ENCODE measurements at regions not wholly inside any gene's neighbourhood (a gene's known extent, or its start where the extent isn't known, plus 50 kb on each side); places are given as distances from the start of the nearest gene placed in this dataset.

DNA sequence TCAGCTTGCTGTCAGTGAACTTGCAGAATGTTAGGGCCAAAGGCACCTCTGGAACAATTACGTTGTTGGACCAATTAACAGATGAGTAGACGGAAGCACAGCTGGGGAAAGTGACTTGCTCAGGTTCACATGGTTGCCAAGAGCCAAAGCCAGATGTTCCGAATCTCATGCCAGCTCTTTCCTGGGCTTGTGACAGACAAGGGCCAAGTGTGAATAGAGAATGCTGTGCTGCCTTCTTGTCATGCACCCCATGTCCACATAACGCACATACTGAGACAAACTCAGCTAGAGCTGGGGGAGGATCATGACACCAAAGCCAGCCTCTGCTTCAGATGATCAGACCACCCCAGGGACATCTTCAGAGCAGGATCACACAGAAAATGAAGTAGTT lies 616.3 kb downstream of the INSC start:
- no peak for DNase-seq (ENCODE audit: low spot score)

DNA sequence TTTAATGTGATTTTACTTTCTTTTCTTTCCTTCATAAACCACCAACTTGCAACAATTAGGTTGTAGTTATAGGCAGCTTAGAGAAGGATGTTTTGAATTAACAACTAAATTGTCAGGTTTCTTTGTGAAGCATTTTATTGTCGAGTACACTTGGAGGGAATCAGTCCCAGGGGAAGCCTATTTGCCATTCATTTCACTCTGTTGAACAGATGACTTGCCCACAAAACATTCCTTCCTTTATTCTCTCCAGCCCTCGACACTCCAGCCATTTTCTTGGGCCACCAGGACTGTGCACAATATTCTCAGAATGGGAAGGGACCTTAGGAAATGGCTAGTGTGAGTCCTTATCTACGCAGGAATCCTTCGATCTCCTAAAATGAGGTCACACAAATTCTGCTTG lies 620.6 kb downstream of the SOX6 start:
- no peak for DNase-seq (ENCODE audit: low spot score)

DNA sequence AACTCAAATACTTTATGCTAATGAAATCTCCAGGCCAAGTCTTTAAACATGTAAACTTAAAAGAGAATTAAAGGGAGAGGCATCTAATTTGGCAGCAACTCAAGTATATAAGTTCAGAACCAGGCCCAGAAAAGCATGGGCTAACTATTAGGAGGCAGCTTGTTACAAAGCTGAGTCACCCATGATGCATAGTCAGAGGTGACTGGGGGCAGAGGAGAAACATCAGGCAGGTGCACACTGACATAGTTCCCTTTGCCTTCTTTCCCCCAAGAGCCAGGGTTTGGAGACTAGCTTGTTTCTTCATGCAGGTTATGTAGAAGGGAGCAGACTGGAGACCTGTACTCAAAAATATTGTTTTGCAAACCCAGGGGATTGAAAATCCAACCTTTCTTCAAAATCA lies 619.0 kb downstream of the SOX6 start:
- DNase-seq (ENCODE audit: low spot score) = no peak

DNA sequence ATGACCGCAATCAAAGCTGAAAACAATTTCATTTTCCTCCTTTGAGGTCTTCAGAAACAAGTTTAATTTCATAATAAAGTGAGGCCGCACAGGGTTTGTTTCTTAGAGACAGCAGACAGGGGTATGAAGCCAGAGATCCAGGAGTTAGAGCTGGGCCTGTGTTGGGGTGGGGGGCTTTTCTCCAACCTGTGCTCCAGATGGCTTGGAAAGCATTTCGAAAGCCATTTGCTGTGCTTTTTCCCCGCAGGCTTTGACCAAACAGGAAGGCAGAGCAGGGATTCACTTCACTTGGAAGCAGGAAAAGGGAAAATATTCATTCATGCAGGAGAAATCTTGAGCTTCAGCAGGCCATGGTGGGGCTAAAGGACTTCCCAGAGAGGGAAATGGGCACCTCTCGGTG lies 617.4 kb downstream of the SOX6 start:
- DNase-seq (ENCODE audit: low spot score) = no peak

GRCh38 chr11:15742626-15743519 lies 613.5 kb downstream of the SOX6 start:
- no peak for DNase-seq (ENCODE audit: low spot score)

GRCh38 chr11:15744693-15745092 lies 611.7 kb downstream of the SOX6 start:
- DNase-seq (ENCODE audit: low spot score) = no peak

GRCh38 chr11:15745266-15745665 lies 611.1 kb downstream of the SOX6 start:
- DNase-seq (ENCODE audit: low spot score) = no peak

DNA sequence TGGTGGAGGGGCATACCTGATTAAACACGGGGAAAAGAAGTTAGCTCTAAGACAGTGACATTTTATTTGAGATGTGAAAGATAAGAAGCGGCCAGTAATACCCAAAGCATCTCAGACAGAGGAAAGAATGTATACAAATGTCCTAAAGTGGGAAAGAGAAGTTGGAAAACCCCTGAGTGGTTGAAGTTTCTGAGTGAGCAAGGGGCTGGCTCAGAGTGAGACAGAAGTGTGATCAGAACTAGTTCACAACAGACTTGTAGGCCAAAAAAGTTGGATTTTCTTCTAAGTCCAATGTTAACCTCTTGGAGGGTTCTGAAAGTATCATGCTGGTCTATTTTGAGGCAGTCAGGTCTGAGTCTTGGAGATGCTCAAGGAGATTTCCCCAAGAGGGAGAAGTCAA lies 608.7 kb downstream of the SOX6 start:
- DNase-seq (ENCODE audit: low spot score) = no peak

- DNase-seq (ENCODE audit: low spot score) = no peak
Measured at GRCh38 chr11:15748132-15748531, 608.2 kb downstream of the SOX6 start.

GRCh38 chr11:15748741-15749140 lies 607.6 kb downstream of the SOX6 start:
- DNase-seq (ENCODE audit: low spot score) = no peak

- no peak for DNase-seq (ENCODE audit: low spot score)
Measured at GRCh38 chr11:15750535-15751308, 605.6 kb downstream of the SOX6 start.

GRCh38 chr11:15754221-15754620 lies 602.1 kb downstream of the SOX6 start:
- no peak for DNase-seq (ENCODE audit: low spot score)

DNA sequence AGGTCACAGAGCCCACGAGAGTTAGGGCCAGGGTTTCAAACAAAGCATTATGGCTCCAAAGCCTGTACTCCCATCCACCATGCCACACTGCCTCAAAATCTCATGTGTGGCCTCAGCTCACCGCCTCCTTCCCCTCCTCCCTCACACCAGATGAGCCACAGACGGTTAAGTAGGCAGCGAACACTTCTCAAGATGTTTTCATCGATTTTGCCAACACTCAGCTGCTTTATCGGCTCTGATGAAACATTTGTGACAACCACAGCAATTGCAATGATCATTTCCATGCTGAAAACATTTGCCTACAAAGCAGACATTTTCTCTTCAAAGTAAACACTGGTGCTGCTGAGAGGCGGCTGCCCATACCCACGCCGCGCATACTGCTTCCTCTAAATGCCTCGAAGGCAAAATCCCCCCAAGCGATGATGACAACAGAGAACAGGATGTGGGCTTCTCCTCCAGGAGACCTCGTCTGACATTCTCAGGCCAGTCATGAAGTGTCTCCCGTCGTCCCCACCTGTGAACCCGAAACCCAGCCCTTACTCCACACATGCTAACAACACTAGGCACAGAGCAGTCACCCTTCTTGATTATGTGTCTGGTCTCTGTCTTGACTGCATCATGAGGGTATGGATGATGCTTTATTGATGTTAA lies 599.2 kb downstream of the SOX6 start:
- DNase-seq (ENCODE audit: low spot score) = no peak

DNA sequence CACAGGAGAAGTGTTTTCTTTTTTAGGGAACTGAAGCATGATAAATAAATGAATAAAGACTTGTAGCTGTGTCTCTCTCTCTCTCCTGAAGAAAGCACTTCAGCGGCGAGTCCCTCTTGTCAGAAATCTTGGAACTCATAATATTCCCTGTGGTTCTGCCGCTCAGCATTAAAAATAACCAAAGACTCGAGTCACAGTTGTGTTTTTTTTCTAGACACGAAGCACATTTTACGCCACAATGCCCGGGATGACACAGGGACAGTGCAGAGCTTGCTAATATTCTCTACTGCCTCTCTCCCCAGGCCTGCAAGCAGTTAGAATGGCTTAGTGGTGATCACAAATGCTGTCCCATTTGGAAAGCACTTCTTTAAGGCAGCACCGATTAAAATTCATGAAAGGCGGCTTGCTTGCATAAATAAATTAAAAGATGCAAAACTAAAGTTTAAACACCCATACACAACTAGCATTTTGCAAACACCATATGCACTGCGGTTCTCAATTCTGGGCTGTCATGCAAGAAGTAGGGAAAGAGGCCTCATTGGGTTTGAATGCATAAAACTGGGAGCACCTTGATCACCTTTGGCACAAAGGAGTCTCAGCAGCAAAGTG lies 597.4 kb downstream of the SOX6 start:
- DNase-seq (ENCODE audit: low spot score) = no peak

GRCh38 chr11:15761235-15761634 lies 595.1 kb downstream of the SOX6 start:
- no peak for DNase-seq (ENCODE audit: low spot score)

DNA sequence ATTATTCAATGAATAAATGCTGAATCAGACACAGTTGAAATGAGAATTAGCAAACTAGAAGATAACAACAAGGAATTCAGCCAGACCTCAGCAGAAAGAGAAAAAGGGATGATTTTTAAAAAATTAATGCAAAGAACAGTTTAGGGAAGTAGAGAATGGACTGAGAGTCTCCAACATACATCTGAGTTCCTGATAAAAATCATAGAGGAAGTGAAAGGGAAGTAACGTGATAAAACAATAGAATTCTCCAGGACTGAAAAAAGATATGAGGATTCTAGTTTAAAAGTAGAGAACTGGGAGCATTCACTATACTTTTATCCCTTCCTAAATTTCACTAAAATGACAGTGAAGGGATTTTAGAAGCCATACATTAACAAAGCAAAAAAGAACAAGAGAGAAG lies 592.0 kb downstream of the SOX6 start:
- DNase-seq (ENCODE audit: low spot score) = no peak

GRCh38 chr11:15764948-15765347 lies 591.4 kb downstream of the SOX6 start:
- DNase-seq (ENCODE audit: low spot score) = no peak

DNA sequence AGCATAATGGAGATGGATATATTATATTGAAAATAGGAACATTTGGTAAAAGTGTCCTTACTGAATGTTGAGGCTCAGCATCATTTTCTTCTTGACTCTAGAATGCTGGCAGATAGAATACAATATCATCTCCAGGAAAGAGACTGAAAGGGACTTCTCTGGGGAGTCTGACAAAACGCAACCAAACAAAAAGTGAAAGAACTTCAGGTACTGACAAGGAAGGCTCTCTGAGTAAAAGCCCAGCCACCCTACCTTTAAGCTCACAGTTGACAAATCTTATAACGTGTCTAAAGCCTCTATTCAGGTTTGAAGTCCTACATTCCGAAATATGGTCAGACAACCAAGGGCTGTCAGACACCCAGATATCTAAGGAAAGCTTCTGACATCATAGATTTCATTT lies 590.8 kb downstream of the SOX6 start:
- DNase-seq (ENCODE audit: low spot score) = no peak

DNA sequence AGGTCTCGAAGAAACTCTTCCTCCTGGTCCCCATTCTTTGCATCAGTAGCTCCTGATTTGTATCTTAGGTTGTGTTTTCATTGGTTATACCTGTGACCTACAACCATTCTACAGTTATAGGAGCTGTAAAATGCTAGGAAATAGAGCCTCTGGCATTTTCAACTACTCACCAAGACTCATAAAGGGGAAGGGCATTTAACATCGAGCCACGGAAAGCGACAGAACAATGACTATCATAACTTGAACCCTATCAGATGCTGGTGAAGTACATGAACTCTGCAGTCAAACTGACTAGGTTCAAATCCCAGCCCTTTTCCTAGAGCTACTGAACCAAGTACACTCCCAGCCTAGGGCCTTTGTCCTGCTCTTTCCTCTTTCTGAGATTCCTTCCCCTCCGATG lies 588.0 kb downstream of the SOX6 start:
- DNase-seq (ENCODE audit: low spot score) = no peak

DNA sequence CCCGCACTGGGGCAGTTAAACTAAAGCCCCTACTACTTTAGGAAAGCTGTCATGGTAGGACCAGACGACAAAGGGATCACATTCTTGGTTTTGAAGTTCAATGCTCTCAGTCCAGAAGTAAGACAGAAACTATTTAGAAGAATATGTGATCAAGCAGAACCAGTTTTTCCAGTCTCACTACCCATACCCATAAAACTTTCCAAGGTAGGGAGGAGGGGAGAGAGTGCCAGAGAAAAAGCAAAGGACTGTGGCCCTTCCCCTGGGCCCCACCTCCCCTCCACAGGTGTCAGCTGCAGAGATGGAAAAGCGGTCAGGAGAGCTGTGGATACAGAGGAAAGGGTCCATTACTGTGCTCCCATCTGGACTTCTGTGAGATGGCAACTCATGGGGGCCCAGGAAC lies 587.1 kb downstream of the SOX6 start:
- DNase-seq (ENCODE audit: low spot score) = no peak

DNA sequence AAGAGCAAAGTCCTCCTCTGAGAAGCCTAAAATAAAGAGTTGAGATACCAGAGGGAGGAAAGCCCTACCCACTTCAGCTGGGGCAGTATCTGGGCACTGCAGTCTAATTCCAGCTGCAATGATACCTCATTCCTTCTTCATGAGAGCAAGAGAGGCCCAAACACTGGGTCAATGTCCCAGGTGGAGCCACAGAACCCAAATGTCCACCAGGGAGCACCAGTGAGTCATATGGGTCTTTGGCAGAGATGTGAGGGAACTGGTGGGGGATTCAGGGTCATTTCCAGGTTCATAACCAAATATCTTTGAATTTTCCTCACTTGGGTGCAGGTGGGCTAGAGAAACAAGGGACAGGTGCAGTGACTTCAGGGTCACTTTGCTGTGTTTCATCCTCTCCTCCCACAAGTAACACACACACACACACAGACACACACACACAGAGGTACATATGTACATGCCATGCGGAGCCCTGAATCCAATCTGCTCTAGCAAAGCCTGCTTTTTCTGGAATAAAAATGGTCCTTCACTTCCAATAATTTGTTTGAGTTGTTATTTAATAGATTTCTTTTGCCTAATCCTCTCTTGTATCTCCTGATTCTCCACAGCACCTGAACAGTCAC lies 585.4 kb downstream of the SOX6 start:
- no peak for DNase-seq (ENCODE audit: low spot score)

DNA sequence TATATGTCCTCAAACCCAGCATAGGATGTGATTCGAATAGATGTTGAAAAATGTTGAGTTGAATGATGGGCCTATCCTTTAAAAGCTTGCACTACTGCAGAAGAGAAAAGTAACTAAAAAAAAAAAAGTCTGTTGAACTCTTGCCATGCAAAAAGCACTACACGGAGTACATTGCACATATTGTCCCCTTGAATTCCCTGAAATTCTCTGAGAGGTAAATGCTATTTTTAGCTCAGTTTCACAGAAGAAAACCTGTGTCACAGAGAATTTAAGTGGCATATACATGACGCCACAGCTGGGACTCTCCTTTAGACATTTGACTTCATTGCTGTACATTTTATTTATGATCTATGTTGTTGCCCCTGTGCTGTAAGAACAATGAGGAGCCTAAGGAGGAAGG lies 583.8 kb downstream of the SOX6 start:
- no peak for DNase-seq (ENCODE audit: low spot score)
